Suprapubic skin (tissue), 3 donors: ENCODE measurements at regions not wholly inside any gene's neighbourhood (a gene's known extent, or its start where the extent isn't known, plus 50 kb on each side); places are given as distances from the start of the nearest gene placed in this dataset.

Experiments
- POLR2A ChIP-seq, 2 donors: fragments of 450-650 bp; IDR thresholded peaks; one replicate each; pipeline ENCODE4 v1.6.1; 2017; ENCODE audit warnings: antibody characterized with exemption in 2 of 2, mild to moderate bottlenecking in 2 of 2, moderate library complexity in 2 of 2
- TF ChIP-seq, protein P1 (sequence below), 2 donors: fragments of 200-600 bp in 1 of 2; fragments of 450-650 bp in 1 of 2; sonication (generic) in 1 of 2; IDR thresholded peaks; one replicate each; pipeline ENCODE4 v1.5.1; 2016 to 2019; ENCODE audit warnings: antibody characterized with exemption in 2 of 2, mild to moderate bottlenecking in 1 of 2, moderate library complexity in 1 of 2

DNA sequence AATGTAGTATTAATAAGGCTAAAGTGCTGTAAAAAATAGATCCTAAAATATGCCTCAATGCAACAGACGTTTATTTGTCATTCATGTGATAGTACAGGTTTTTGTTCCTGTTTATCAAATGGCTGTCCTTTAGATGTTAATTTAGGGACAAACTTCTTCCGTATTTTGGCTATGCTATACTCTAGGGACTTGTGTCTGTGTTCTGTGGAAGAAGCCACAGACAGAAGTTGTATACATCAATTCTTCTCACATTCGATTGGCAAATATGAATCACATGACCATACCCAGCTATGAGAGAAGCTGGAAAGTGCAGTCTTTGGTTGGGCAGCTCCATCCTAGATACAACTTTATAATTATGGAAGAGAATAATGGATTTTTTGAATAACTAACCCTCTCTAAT lies 232.7 kb upstream of the SNX7 start:
- TF ChIP-seq, protein P1, sequence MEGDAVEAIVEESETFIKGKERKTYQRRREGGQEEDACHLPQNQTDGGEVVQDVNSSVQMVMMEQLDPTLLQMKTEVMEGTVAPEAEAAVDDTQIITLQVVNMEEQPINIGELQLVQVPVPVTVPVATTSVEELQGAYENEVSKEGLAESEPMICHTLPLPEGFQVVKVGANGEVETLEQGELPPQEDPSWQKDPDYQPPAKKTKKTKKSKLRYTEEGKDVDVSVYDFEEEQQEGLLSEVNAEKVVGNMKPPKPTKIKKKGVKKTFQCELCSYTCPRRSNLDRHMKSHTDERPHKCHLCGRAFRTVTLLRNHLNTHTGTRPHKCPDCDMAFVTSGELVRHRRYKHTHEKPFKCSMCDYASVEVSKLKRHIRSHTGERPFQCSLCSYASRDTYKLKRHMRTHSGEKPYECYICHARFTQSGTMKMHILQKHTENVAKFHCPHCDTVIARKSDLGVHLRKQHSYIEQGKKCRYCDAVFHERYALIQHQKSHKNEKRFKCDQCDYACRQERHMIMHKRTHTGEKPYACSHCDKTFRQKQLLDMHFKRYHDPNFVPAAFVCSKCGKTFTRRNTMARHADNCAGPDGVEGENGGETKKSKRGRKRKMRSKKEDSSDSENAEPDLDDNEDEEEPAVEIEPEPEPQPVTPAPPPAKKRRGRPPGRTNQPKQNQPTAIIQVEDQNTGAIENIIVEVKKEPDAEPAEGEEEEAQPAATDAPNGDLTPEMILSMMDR (IDR thresholded peaks at IDR 0.05), result no peak
- TF ChIP-seq POLR2A (IDR thresholded peaks at IDR 0.05), result no peak
